GM23338 (cell line): ENCODE measurements at regions not wholly inside any gene's neighbourhood (a gene's known extent, or its start where the extent isn't known, plus 50 kb on each side); places are given as distances from the start of the nearest gene placed in this dataset.

Source experiments
- ATAC-seq: fragments of 200-7000 bp; cut with Tn5 transposase; 3 replicates; pipeline ENCODE4 v1.9.1; 2020
- DNase-seq: peaks from one replicate; pipeline ENCODE4 v3.0.0-alpha.2; 2015; ENCODE audit warnings: low spot score
- H2AFZ ChIP-seq: fragments of 200-600 bp; sonication (generic); 2 replicates; pipeline ENCODE4 v1.8.0; 2016; ENCODE audit warnings: antibody characterized with exemption, mild to moderate bottlenecking, moderate library complexity
- H3F3A ChIP-seq: fragments of 200-600 bp; sonication (generic); replicated peaks from 2 replicates; pipeline ENCODE4 v1.8.0; 2017; ENCODE audit warnings: antibody characterized with exemption, mixed run types, low read depth
- H3K27ac ChIP-seq: fragments of 200-600 bp; sonication (generic); 2 replicates; pipeline ENCODE4 v1.6.1; 2016; ENCODE audit warnings: low read depth
- H3K27me3 ChIP-seq: fragments of 200-600 bp; sonication (generic); 2 replicates; pipeline ENCODE4 v1.8.0; 2016; ENCODE audit warnings: mild to moderate bottlenecking, mixed run types, moderate library complexity; ENCODE audit not compliant: insufficient read depth
- H3K36me3 ChIP-seq: fragments of 200-600 bp; sonication (generic); 2 replicates; pipeline ENCODE4 v1.8.0; 2016; ENCODE audit warnings: mild to moderate bottlenecking; ENCODE audit not compliant: insufficient read depth
- H3K4me1 ChIP-seq: fragments of 200-600 bp; sonication (generic); 2 replicates; pipeline ENCODE4 v1.8.0; 2016; ENCODE audit warnings: mild to moderate bottlenecking, moderate library complexity; ENCODE audit not compliant: insufficient read depth
- H3K4me2 ChIP-seq: fragments of 200-600 bp; sonication (generic); 2 replicates; pipeline ENCODE4 v1.7.1; 2017; ENCODE audit warnings: mixed run types
- H3K4me3 ChIP-seq: fragments of 200-600 bp; sonication (generic); 2 replicates; pipeline ENCODE4 v1.6.1; 2016; ENCODE audit warnings: mixed run types
- H3K79me2 ChIP-seq: fragments of 200-600 bp; sonication (generic); replicated peaks from 2 replicates; pipeline ENCODE4 v1.8.0; 2017; ENCODE audit warnings: mild to moderate bottlenecking; ENCODE audit not compliant: insufficient read depth
- H3K9me2 ChIP-seq: fragments of 200-600 bp; sonication (generic); 2 replicates; pipeline ENCODE4 v1.8.0; 2017; ENCODE audit not compliant: insufficient read depth
- H4K20me1 ChIP-seq: fragments of 200-600 bp; sonication (generic); replicated peaks from 2 replicates; pipeline ENCODE4 v1.8.0; 2017; ENCODE audit warnings: mild to moderate bottlenecking; ENCODE audit not compliant: insufficient read depth
- H3K27ac Mint-ChIP-seq: 2 replicates; pipeline ENCODE4 v1.8.0; 2020; ENCODE audit warnings: inconsistent platforms, mild to moderate bottlenecking, moderate library complexity, mixed read lengths
- H3K27me3 Mint-ChIP-seq: 3 replicates; pipeline ENCODE4 v1.8.0; 2022; ENCODE audit warnings: low read depth, mild to moderate bottlenecking, moderate library complexity, mixed read lengths, inconsistent platforms; ENCODE audit not compliant: insufficient read depth, poor library complexity
- H3K36me3 Mint-ChIP-seq: 3 replicates; pipeline ENCODE4 v1.8.0; 2021; ENCODE audit warnings: low read depth, mild to moderate bottlenecking, inconsistent platforms, moderate library complexity, mixed read lengths
- H3K4me1 Mint-ChIP-seq: 3 replicates; pipeline ENCODE4 v1.8.0; 2020; ENCODE audit warnings: mild to moderate bottlenecking, inconsistent platforms, mixed read lengths
- H3K4me3 Mint-ChIP-seq: 3 replicates; pipeline ENCODE4 v1.8.0; 2021; ENCODE audit warnings: moderate library complexity, mild to moderate bottlenecking, inconsistent platforms, mixed read lengths
- H3K9me3 Mint-ChIP-seq: 3 replicates; pipeline ENCODE4 v1.8.0; 2020; ENCODE audit warnings: moderate library complexity, mild to moderate bottlenecking, inconsistent platforms, mixed read lengths
- CREB1 ChIP-seq: fragments of 250-450 bp; sonication (Bioruptor Pico); IDR thresholded peaks from 2 replicates; pipeline ENCODE4 v1.5.0; 2020; ENCODE audit warnings: low read depth, mild to moderate bottlenecking, moderate library complexity
- ETS1 ChIP-seq: IDR thresholded peaks from 2 replicates; pipeline ENCODE4 v1.6.1; 2016; ENCODE audit warnings: antibody characterized with exemption
- EZH2 ChIP-seq: fragments of 200-600 bp; sonication (generic); IDR thresholded peaks from one replicate; pipeline ENCODE4 v1.8.0; 2017; ENCODE audit warnings: antibody characterized with exemption, mild to moderate bottlenecking, low read depth; ENCODE audit not compliant: unreplicated experiment
- JUNB ChIP-seq: IDR thresholded peaks from one replicate; pipeline ENCODE4 v1.6.1; 2016; ENCODE audit warnings: antibody characterized with exemption; ENCODE audit not compliant: unreplicated experiment
- NANOG ChIP-seq: IDR thresholded peaks from 2 replicates; pipeline ENCODE4 v1.6.1; 2016; ENCODE audit warnings: antibody characterized with exemption, borderline replicate concordance
- POLR2AphosphoS5 ChIP-seq: IDR thresholded peaks from 2 replicates; pipeline ENCODE4 v1.6.1; 2016; ENCODE audit warnings: antibody characterized with exemption, low read depth
- STAT1 ChIP-seq: IDR thresholded peaks from one replicate; pipeline ENCODE4 v1.6.1; 2016; ENCODE audit warnings: antibody characterized with exemption; ENCODE audit not compliant: unreplicated experiment
- ZNF114 ChIP-seq: fragments of 250-450 bp; sonication (Bioruptor Pico); IDR thresholded peaks from 2 replicates; pipeline ENCODE4 v1.5.0; 2020; ENCODE audit warnings: mild to moderate bottlenecking, moderate library complexity
- ZNF331 ChIP-seq: fragments of 250-450 bp; sonication (Bioruptor Pico); IDR thresholded peaks from 2 replicates; pipeline ENCODE4 v1.5.0; 2020; ENCODE audit warnings: low read depth, mild to moderate bottlenecking, moderate library complexity
- TF ChIP-seq, protein P1 (sequence below): IDR thresholded peaks from one replicate; pipeline ENCODE4 v1.6.1; 2018; ENCODE audit warnings: antibody characterized with exemption; ENCODE audit not compliant: unreplicated experiment
- TF ChIP-seq, protein P2 (sequence below): fragments of 250-450 bp; sonication (Bioruptor Pico); IDR thresholded peaks from 2 replicates; pipeline ENCODE4 v1.5.0; 2020; ENCODE audit warnings: mild to moderate bottlenecking, moderate library complexity

GRCh38 chr20:52078289-52078688, 113.3 kb downstream of the ZFP64 start:
- Histone ChIP-seq H3K27me3 (no peaks in the 10 kb centered on the region), H3K9me2 (no peaks in the 10 kb centered on the region), H3K4me2 (no peak overlapping the region), H3K36me3 (no peaks in the 10 kb centered on the region), H3K79me2 (no peaks in the 10 kb centered on the region), H4K20me1 (no peaks in the 10 kb centered on the region), H3K27ac (no peak overlapping the region), H3F3A (no peaks in the 10 kb centered on the region), H3K4me1 (no peaks in the 10 kb centered on the region), H3K4me3 (no peak overlapping the region), H2AFZ (no peak overlapping the region)
- ATAC-seq (no peak), DNase-seq (no peak)
- TF ChIP-seq ETS1 (no peak), ZNF331 (no peak), NANOG (no peak), STAT1 (no peak), POLR2AphosphoS5 (no peak), JUNB (no peak), CREB1 (no peak), EZH2 (no peak), ZNF114 (CRISPR knock-in tag) (no peak)
- TF ChIP-seq, protein P1, sequence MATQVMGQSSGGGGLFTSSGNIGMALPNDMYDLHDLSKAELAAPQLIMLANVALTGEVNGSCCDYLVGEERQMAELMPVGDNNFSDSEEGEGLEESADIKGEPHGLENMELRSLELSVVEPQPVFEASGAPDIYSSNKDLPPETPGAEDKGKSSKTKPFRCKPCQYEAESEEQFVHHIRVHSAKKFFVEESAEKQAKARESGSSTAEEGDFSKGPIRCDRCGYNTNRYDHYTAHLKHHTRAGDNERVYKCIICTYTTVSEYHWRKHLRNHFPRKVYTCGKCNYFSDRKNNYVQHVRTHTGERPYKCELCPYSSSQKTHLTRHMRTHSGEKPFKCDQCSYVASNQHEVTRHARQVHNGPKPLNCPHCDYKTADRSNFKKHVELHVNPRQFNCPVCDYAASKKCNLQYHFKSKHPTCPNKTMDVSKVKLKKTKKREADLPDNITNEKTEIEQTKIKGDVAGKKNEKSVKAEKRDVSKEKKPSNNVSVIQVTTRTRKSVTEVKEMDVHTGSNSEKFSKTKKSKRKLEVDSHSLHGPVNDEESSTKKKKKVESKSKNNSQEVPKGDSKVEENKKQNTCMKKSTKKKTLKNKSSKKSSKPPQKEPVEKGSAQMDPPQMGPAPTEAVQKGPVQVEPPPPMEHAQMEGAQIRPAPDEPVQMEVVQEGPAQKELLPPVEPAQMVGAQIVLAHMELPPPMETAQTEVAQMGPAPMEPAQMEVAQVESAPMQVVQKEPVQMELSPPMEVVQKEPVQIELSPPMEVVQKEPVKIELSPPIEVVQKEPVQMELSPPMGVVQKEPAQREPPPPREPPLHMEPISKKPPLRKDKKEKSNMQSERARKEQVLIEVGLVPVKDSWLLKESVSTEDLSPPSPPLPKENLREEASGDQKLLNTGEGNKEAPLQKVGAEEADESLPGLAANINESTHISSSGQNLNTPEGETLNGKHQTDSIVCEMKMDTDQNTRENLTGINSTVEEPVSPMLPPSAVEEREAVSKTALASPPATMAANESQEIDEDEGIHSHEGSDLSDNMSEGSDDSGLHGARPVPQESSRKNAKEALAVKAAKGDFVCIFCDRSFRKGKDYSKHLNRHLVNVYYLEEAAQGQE = no peak
- no peak overlapping the region for H3K27ac Mint-ChIP-seq
- no peaks in the 10 kb centered on the region for H3K9me3 Mint-ChIP-seq
- H3K27me3 Mint-ChIP-seq = peaks cover 1% of the 10 kb centered on the region
- H3K36me3 Mint-ChIP-seq = no peaks in the 10 kb centered on the region
- H3K4me3 Mint-ChIP-seq = no peak overlapping the region
- peaks cover 24% of the 10 kb centered on the region; the same call in 2 of the 3 replicates for H3K4me1 Mint-ChIP-seq

GRCh38 chr20:52076164-52076563, 115.4 kb downstream of the ZFP64 start:
- H3K4me3 ChIP-seq = no peak overlapping the region
- DNase-seq (no peak), ATAC-seq (no peak)
- H4K20me1 ChIP-seq = no peaks in the 10 kb centered on the region
- no peaks in the 10 kb centered on the region for H3K79me2 ChIP-seq
- no peaks in the 10 kb centered on the region for H3K27me3 ChIP-seq
- Mint-ChIP-seq H3K36me3 (peaks cover 3% of the 10 kb centered on the region; the same call in 2 of the 3 replicates), H3K4me3 (no peak overlapping the region), H3K27ac (no peak overlapping the region), H3K4me1 (peaks cover 3% of the 10 kb centered on the region), H3K9me3 (no peaks in the 10 kb centered on the region), H3K27me3 (peaks cover 1% of the 10 kb centered on the region)
- no peaks in the 10 kb centered on the region for H3K4me1 ChIP-seq
- H3K36me3 ChIP-seq = no peaks in the 10 kb centered on the region
- no peak overlapping the region for H2AFZ ChIP-seq
- H3F3A ChIP-seq = no peaks in the 10 kb centered on the region
- H3K27ac ChIP-seq = no peak overlapping the region
- no peak overlapping the region for H3K4me2 ChIP-seq
- H3K9me2 ChIP-seq = no peaks in the 10 kb centered on the region
- TF ChIP-seq POLR2AphosphoS5 = no peak
- TF ChIP-seq, protein P2, sequence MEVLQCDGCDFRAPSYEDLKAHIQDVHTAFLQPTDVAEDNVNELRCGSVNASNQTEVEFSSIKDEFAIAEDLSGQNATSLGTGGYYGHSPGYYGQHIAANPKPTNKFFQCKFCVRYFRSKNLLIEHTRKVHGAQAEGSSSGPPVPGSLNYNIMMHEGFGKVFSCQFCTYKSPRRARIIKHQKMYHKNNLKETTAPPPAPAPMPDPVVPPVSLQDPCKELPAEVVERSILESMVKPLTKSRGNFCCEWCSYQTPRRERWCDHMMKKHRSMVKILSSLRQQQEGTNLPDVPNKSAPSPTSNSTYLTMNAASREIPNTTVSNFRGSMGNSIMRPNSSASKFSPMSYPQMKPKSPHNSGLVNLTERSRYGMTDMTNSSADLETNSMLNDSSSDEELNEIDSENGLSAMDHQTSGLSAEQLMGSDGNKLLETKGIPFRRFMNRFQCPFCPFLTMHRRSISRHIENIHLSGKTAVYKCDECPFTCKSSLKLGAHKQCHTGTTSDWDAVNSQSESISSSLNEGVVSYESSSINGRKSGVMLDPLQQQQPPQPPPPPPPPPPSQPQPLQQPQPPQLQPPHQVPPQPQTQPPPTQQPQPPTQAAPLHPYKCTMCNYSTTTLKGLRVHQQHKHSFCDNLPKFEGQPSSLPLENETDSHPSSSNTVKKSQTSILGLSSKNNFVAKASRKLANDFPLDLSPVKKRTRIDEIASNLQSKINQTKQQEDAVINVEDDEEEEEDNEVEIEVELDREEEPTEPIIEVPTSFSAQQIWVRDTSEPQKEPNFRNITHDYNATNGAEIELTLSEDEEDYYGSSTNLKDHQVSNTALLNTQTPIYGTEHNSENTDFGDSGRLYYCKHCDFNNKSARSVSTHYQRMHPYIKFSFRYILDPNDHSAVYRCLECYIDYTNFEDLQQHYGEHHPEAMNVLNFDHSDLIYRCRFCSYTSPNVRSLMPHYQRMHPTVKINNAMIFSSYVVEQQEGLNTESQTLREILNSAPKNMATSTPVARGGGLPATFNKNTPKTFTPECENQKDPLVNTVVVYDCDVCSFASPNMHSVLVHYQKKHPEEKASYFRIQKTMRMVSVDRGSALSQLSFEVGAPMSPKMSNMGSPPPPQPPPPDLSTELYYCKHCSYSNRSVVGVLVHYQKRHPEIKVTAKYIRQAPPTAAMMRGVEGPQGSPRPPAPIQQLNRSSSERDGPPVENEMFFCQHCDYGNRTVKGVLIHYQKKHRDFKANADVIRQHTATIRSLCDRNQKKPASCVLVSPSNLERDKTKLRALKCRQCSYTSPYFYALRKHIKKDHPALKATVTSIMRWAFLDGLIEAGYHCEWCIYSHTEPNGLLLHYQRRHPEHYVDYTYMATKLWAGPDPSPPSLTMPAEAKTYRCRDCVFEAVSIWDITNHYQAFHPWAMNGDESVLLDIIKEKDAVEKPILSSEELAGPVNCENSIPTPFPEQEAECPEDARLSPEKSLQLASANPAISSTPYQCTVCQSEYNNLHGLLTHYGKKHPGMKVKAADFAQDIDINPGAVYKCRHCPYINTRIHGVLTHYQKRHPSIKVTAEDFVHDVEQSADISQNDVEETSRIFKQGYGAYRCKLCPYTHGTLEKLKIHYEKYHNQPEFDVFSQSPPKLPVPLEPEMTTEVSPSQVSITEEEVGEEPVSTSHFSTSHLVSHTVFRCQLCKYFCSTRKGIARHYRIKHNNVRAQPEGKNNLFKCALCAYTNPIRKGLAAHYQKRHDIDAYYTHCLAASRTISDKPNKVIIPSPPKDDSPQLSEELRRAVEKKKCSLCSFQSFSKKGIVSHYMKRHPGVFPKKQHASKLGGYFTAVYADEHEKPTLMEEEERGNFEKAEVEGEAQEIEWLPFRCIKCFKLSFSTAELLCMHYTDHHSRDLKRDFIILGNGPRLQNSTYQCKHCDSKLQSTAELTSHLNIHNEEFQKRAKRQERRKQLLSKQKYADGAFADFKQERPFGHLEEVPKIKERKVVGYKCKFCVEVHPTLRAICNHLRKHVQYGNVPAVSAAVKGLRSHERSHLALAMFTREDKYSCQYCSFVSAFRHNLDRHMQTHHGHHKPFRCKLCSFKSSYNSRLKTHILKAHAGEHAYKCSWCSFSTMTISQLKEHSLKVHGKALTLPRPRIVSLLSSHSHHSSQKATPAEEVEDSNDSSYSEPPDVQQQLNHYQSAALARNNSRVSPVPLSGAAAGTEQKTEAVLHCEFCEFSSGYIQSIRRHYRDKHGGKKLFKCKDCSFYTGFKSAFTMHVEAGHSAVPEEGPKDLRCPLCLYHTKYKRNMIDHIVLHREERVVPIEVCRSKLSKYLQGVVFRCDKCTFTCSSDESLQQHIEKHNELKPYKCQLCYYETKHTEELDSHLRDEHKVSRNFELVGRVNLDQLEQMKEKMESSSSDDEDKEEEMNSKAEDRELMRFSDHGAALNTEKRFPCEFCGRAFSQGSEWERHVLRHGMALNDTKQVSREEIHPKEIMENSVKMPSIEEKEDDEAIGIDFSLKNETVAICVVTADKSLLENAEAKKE (CRISPR knock-in tag) = no peak
- no peak for TF ChIP-seq ZNF114 (CRISPR knock-in tag)
- TF ChIP-seq NANOG = no peak
- TF ChIP-seq CREB1 = no peak
- no peak for TF ChIP-seq ETS1
- no peak for TF ChIP-seq EZH2
